Stimulated activated CD8-positive, alpha-beta memory T cell treated with anti-CD3 and anti-CD28 coated beads, Interleukin-4, amount 100 ng/mL, for 48 hours (primary cell): ENCODE measurements at regions not wholly inside any gene's neighbourhood (a gene's known extent, or its start where the extent isn't known, plus 50 kb on each side); places are given as distances from the start of the nearest gene placed in this dataset.

Experiments
- DNase-seq: peaks from one replicate; pipeline ENCODE4 v3.0.0-alpha.2; 2020

DNA sequence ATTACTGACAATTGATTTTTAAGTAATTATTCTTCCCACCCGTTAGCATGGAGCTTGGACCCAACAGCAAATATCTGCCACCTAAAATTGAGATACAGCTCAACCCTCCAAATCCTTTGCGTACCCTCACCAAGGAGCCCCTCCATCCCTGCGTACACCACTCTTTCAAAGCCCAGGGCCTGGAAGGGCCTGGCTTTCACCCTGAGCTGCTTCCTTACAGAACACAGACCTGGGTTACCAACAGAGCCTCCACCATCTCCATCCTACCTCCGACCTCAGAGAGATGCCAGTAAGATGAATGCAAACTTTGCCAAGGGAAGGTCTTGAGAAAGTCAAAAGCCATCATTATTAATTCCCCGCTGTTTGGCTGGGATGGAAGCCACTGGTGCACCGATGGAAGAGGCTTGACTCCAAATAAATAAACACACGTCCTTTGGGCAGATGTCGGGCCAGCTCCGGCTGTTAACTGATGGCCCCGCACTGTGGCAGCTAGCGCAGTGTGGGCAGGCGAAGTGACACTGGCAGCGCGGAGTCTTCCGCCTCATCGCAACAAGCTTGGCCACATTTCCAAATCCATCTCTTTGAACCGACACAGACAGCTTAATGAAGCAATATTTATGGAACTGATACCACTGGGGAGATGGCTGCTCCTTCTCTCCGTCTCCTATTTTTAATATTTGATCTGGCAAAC lies 150.2 kb upstream of the VSTM2B start:
- peak; percentile 3 for DNase-seq

- no peak for DNase-seq
Observed at GRCh38 chr19:29376855-29377354, 148.9 kb upstream of the VSTM2B start.

GRCh38 chr19:29378126-29378525 lies 147.7 kb upstream of the VSTM2B start:
- peak; percentile 5 for DNase-seq

- DNase-seq: no peak
Observed at GRCh38 chr19:29378543-29379080, 147.2 kb upstream of the VSTM2B start.

- DNase-seq: no peak
Observed at GRCh38 chr19:29379257-29380021, 146.4 kb upstream of the VSTM2B start.

DNA sequence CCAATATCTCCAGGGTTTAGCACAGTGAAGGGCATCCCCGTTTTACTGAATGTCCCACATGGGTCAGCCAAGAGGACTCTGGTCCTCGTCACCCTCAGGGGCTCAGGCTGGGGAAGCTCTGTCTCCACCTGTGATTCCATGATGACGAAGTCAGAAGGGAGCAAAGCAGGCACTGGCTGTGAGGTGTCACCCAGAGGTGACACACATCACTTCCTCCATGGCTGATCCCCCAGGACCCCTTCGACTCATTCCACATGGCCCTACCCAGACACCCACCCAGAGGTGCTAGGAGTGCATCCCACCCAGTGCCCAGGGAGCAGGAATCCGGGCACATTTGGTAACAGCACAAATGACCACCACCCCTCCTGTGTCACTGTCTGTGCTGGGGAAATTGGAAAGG lies 145.2 kb upstream of the VSTM2B start:
- no peak for DNase-seq

DNA sequence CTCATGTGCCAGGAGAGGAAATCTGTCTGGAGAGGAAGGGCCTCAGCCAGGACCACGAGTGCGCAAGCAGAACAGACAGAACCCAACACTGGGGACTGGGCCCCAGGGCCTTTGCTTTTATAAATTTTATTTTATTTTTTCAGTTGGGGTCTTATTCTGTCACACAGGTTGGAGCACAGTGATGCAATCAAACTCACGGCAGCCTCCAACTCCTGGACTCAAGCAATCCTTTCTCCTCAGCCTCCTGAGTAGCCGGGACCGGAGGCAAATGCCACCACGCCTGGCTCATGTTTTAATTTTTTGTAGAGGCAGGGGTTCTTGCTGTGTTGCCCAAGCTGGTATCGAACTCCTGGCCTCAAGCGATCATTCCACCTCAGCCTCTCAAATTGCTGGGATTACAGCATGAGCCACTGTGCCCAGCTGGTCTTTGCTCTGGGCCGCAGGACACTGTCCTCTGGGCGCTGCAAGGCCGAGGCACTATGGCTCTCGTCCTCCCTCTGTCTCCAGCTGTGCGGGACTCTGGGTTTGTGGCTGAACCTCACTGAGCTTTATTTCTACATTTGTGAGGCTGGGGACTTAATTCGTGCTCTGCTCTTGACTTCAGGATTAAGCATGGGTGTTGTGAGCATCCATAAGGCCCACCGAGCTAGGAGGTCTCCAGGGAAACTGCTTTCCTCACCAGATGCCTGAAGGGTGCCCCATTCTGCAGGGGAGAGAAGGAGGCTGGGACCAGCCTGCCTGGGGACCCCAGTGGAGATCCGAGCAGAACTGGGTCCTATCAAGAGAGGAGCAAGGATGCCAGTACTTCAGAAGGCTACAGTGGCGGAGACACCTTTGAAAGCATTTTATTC lies 144.2 kb upstream of the VSTM2B start:
- no peak for DNase-seq

DNA sequence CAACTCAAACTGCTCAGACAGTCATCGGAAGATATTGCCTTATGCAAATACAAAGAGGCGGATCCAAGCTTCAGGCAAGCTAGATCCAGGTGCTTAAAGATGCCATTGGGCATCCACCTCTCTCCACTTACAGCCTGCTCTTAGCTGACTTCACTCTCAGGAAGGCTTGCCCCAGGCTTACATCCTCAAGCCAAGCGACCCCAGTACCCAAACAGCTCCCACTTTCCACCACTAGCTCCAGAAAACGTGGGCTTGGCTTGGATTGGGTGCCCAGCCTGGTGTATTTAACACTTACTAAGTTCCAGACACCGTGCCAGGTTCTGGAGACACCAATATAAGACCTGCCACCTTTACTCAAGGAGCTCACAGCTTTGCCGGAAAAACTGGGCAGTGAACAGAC lies 142.1 kb upstream of the VSTM2B start:
- DNase-seq: no peak

- no peak for DNase-seq
Observed at GRCh38 chr19:29384656-29385055, 141.1 kb upstream of the VSTM2B start.

GRCh38 chr19:29385191-29385795 lies 140.5 kb upstream of the VSTM2B start:
- no peak for DNase-seq

GRCh38 chr19:29386970-29387369 lies 138.8 kb upstream of the VSTM2B start:
- DNase-seq: no peak

DNA sequence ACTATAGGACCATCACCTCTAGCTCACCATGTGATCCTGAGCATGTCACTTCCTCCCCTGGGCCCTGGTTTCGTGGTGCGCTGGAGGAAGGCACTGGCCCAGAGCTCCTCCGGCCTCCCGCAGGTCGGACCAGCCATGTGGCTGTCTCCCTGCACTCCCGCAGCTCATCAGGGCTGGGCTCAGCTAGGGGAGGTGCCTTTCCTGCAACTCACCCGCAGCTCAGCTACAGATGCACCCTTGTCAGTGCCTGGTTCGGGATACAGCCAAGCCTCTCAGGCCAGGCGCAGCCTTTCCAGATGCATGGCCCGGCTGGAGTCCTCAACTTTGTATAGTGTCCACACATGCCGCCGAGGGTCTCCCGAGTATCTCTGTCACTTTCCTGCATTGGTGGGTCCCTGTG lies 138.2 kb upstream of the VSTM2B start:
- DNase-seq: no peak

- no peak for DNase-seq
Observed at GRCh38 chr19:29389495-29389894, 136.3 kb upstream of the VSTM2B start.

GRCh38 chr19:29390742-29391141 lies 135.1 kb upstream of the VSTM2B start:
- no peak for DNase-seq

DNA sequence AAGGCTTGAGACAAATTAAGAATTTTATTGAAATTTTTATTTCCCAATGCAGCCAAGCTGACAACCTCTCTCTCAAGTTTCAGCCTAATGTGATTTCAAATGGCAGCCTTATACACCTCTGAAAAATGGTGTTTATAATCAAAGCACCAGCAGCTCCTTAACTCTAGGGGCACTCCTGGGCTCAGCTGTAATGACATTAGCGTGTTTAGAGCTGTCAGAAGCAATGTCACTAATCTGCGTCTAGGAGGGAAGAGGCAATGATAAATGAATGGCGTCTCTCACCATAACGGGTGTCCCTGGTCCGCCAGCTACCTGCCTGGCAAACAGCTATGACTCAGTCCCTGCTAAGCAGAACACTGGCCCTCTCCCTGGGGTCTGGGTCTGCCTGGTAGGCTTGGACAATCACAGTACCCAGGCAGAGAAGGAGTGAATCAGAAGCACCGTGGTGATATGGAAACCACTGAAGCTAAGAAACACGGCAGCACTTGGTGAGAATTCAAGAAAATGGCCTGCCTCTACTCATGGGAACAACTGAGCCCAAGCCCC lies 131.8 kb upstream of the VSTM2B start:
- DNase-seq: no peak

DNA sequence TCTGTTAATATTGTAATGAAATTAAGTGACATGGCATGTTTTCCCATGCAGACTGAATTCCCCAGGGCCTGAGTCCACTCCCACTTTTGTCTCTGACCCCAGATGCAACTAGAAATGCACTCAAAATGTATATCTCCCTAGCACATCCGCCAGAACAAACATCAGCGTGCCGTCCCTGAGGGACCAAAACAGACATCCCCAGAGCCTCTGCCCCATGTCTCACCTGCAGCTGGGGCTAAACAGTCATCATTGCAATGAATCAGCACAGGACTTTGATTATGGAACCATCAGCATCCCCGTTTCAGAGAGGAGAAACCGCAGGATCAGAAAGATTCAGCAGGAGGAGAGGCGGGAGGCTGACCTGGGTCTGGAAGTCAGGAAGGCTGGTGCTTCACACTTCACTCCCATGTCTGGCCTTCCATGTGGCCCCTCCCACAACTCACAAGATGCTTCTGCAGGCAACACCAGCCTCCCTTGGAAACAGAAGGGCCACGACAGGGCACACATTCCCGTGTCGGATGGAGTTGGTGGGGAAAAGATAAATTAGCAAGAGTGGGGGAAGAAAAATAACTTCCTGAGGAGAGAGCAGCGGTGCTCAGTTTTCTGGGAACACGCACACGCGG lies 130.6 kb upstream of the VSTM2B start:
- DNase-seq: no peak

DNA sequence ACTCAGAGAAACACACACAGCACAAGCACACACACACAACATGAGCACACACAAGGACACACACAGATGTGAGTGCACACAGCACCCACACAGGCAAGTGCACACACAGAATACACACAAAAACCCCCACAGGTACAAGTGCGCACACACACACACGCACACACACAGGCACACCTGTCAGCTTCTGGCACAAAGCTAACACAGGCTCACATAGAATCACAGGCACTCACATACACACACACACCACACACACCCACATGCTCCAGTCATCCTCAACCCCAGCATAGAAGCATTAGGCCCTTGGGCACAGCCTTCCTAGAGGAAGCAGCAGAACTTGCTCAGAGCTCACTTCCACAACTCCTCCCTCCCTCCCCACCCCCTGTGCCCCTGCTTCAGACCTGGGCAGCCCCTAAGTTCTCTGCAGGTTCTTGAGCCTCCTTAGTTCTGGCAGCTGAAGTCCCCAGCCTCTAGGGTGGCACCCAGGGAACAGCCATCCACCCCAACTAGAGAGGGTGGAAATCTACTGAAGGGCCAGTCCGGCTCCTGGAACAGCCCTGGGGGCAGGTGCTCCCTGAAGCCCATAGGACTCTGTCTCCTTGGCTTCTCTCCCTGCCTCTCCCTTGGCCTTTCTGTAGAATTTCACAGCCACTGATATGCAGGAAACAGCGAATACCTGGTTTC lies 129.9 kb upstream of the VSTM2B start:
- DNase-seq: no peak

GRCh38 chr19:29396925-29397324 lies 128.9 kb upstream of the VSTM2B start:
- DNase-seq: no peak

- no peak for DNase-seq
Observed at GRCh38 chr19:29397748-29398147, 128.0 kb upstream of the VSTM2B start.

GRCh38 chr19:29399804-29400203 lies 126.0 kb upstream of the VSTM2B start:
- no peak for DNase-seq
